ENCODE measurements at regions not wholly inside any gene's neighbourhood (a gene's known extent, or its start where the extent isn't known, plus 50 kb on each side); places are given as distances from the start of the nearest gene placed in this dataset.

GRCh38 chr10:88196291-88196690, 332.9 kb downstream of the PTEN start:
- intact Hi-C loops (cut with micrococcal nuclease) = no loop called here
- Histone ChIP-seq H3K9ac (ENCODE audit: low read length) (no peak overlapping the region), H3K36me3 (replicated peaks in 1 of 2; ENCODE audit: control extremely low read depth in 1 of 2, control insufficient read depth in 1 of 2, extremely low read depth in 1 of 2, insufficient read depth in 2 of 2, low read length in 1 of 2) (no peaks in the 10 kb centered on the region), H2AFZ (ENCODE audit: insufficient read depth, low read depth, low read length, poor library complexity, severe bottlenecking) (no peak overlapping the region), H3K9me3 (ENCODE audit: control extremely low read depth in 1 of 3, control insufficient read depth in 2 of 3, insufficient read depth in 1 of 3, low read length in 2 of 3) (peaks cover 0 to 5% (median 0%) of the 10 kb centered on the region in 3 donors), H3K4me3 (ENCODE audit: control extremely low read depth in 1 of 5, extremely low read depth in 1 of 5, insufficient read depth in 1 of 5, low read depth in 2 of 5, low read length in 4 of 5) (no peak overlapping the region), H4K20me1 (ENCODE audit: control insufficient read depth, insufficient read depth, low read length, poor library complexity, severe bottlenecking) (no peaks in the 10 kb centered on the region), H3K4me2 (replicated peaks; ENCODE audit: low read depth, low read length, poor library complexity, severe bottlenecking) (no peak overlapping the region), H3K27ac (ENCODE audit: low read length in 2 of 2) (no peak overlapping the region), H3K79me2 (ENCODE audit: control insufficient read depth, insufficient read depth, low read length) (no peaks in the 10 kb centered on the region), H3K4me1 (ENCODE audit: control insufficient read depth in 2 of 2, insufficient read depth in 2 of 2, low read length in 2 of 2) (peaks cover 8 to 22% of the 10 kb centered on the region in 2 donors), H3K27me3 (replicated peaks in 1 of 4; ENCODE audit: control extremely low read depth in 1 of 4, control insufficient read depth in 3 of 4, insufficient read depth in 4 of 4, low read length in 3 of 4) (no peaks in the 10 kb centered on the region)
- DNase-seq (no peak), ATAC-seq (ENCODE audit: low read depth) (no peak)
- WGBS (ENCODE audit: insufficient coverage) = no CpG with 5 or more reads among the region's 1 CpG
- ChIA-PET POLR2A (no interaction called here), CTCF (no interaction called here)
- Mint-ChIP-seq H3K27me3 (no peaks in the 10 kb centered on the region), H3K9me3 (ENCODE audit: insufficient read depth) (peaks cover 5% of the 10 kb centered on the region), H3K27ac (no peak overlapping the region), H3K4me1 (peaks cover 31% of the 10 kb centered on the region), H3K4me3 (no peak overlapping the region)
- TF ChIP-seq CTCF (IDR thresholded peaks at IDR 0.05) (no peak), EZH2 (IDR thresholded peaks at IDR 0.05; ENCODE audit: borderline replicate concordance, insufficient read depth, low read depth, low read length, poor library complexity, severe bottlenecking) (no peak)

GRCh38 chr10:88198023-88198422, 334.6 kb downstream of the PTEN start:
- H3K79me2 ChIP-seq (ENCODE audit: control insufficient read depth, insufficient read depth, low read length) = no peaks in the 10 kb centered on the region
- no peak overlapping the region for H3K9ac ChIP-seq (ENCODE audit: low read length)
- no peak for DNase-seq
- Mint-ChIP-seq H3K4me1 (peaks cover 29% of the 10 kb centered on the region), H3K27ac (no peak overlapping the region), H3K27me3 (no peaks in the 10 kb centered on the region), H3K4me3 (no peak overlapping the region), H3K9me3 (ENCODE audit: insufficient read depth) (peaks cover 5% of the 10 kb centered on the region)
- no peaks in the 10 kb centered on the region for H4K20me1 ChIP-seq (ENCODE audit: control insufficient read depth, insufficient read depth, low read length, poor library complexity, severe bottlenecking)
- H2AFZ ChIP-seq (ENCODE audit: insufficient read depth, low read depth, low read length, poor library complexity, severe bottlenecking) = no peak overlapping the region
- H3K27me3 ChIP-seq (replicated peaks in 1 of 4; ENCODE audit: control extremely low read depth in 1 of 4, control insufficient read depth in 3 of 4, insufficient read depth in 4 of 4, low read length in 3 of 4) = no peaks in the 10 kb centered on the region
- H3K9me3 ChIP-seq (ENCODE audit: control extremely low read depth in 1 of 3, control insufficient read depth in 2 of 3, insufficient read depth in 1 of 3, low read length in 2 of 3) = peaks cover 0 to 5% (median 0%) of the 10 kb centered on the region in 3 donors
- TF ChIP-seq CTCF (IDR thresholded peaks at IDR 0.05) = no peak
- no peak for TF ChIP-seq EZH2 (IDR thresholded peaks at IDR 0.05; ENCODE audit: borderline replicate concordance, insufficient read depth, low read depth, low read length, poor library complexity, severe bottlenecking)
- H3K4me1 ChIP-seq (ENCODE audit: control insufficient read depth in 2 of 2, insufficient read depth in 2 of 2, low read length in 2 of 2) = peaks cover 6 to 18% of the 10 kb centered on the region in 2 donors
- ChIA-PET CTCF (no interaction called here), POLR2A (no interaction called here)
- H3K4me2 ChIP-seq (replicated peaks; ENCODE audit: low read depth, low read length, poor library complexity, severe bottlenecking) = no peak overlapping the region
- no peak overlapping the region for H3K27ac ChIP-seq (ENCODE audit: low read length in 2 of 2)
- no peaks in the 10 kb centered on the region for H3K36me3 ChIP-seq (replicated peaks in 1 of 2; ENCODE audit: control extremely low read depth in 1 of 2, control insufficient read depth in 1 of 2, extremely low read depth in 1 of 2, insufficient read depth in 2 of 2, low read length in 1 of 2)
- intact Hi-C loops (cut with micrococcal nuclease) = no loop called here
- H3K4me3 ChIP-seq (ENCODE audit: control extremely low read depth in 1 of 5, extremely low read depth in 1 of 5, insufficient read depth in 1 of 5, low read depth in 2 of 5, low read length in 4 of 5) = no peak overlapping the region
- ATAC-seq (ENCODE audit: low read depth) = no peak
- WGBS (ENCODE audit: insufficient coverage) = 100% methylated on average over 1 of the region's 3 CpGs

Measured in B cell (primary cell).